T-helper 1 cell (primary cell): ENCODE measurements at regions not wholly inside any gene's neighbourhood (a gene's known extent, or its start where the extent isn't known, plus 50 kb on each side); places are given as distances from the start of the nearest gene placed in this dataset.

ENCODE experiments used
- DNase-seq, 5 donors: peaks; one replicate each; pipeline ENCODE4 v3.0.0-alpha.2; 2012 to 2020

DNA sequence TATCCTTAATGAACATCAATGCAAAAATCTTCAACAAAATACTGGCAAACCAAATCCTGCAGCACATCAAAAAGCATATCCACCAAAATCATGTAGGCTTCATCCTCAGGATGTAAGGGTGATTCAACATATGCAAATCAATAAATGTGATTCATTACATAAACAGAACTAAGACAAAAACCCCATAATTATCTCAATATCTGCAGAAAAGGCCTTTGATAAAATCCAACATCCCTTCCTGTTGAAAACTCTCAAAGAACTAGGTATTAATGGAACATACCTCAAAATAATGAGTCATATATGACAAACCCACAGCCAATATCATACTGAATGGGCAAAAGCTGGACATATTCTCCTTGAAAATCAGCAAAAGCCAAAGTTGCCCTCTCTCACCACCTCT, 54.6 kb upstream of the DEPDC1 start:
- no peak for DNase-seq

DNA sequence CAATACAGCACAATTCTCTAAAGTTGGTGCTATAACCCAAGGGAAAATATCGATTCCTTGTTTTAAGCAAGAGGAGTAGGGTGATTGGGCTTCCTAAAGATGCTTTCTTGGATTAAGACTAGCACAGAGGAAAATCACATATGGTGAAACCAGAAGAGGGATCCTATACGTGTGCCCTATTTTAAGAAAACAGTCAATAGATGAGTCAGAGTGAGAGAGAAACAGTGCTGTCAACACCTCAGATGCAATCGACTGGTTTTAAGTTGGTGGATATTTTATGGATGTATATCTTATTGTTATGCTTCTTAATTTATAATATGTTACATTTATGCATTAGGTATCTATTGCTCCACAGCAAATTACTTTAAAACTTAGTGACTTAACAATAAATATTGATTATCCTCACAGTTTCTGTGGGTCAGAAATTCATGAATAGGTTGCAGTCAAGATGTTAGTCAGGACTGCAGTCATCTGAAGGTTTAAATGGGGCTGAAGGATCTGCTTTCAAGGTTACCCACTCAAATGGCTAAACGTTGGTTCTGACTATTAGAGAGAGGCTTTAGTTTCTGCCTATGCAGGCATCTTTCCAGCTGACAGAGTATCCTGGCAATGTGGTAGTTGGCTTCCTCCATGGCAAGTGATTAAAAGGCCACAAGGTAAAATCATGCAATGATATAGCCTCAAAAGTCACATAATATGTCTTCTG, 61.6 kb upstream of the DEPDC1 start:
- DNase-seq: no peak

- DNase-seq: no peak
Measured at GRCh38 chr1:68565923-68566322, 69.0 kb upstream of the DEPDC1 start.

GRCh38 chr1:68570871-68571270, 74.0 kb upstream of the DEPDC1 start:
- no peak for DNase-seq

- DNase-seq: no peak
Measured at GRCh38 chr1:68571454-68572235, 74.8 kb upstream of the DEPDC1 start.

- DNase-seq: no peak
Measured at GRCh38 chr1:68585351-68585750, 88.5 kb upstream of the DEPDC1 start.

DNA sequence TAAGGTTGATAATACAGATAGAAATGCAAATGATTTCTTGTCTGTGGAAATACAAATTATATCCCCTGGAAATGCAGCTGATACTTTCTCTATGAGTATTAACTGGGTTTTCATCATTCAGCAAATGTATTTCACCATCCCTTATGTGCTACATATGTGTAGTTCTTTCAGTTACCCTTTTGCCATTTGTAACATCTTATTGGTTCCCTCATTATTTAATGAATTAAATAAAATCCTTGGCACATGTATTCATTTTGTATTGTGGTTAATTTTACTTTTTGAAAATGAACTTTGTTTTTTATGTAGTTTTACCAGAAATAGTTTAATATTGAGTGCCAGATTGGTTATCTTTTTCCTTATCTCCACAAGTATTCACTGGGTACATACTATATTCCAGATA, 89.9 kb upstream of the DEPDC1 start:
- no peak for DNase-seq

DNA sequence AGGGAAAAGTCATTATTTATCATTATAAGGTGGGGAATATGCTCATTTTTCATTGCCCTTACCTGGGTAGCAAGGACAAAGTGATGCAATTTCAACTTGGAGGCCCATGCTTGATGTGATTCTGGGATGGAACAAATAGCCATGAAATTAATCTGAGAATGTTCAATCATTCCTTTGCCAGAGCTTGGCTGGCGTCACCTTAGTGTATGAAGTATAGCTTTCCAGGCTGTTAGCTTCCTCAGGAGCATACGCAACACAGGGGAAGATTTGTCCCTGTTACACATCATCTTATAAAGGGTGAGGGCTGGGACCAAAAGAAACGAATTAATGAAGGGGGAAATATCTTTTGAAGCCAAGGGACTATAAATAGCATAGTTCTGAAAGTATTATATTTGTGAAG, 91.4 kb upstream of the DEPDC1 start:
- DNase-seq: no peak

- DNase-seq: no peak
Measured at GRCh38 chr1:68590473-68590872, 93.6 kb upstream of the DEPDC1 start.

- DNase-seq: no peak
Measured at GRCh38 chr1:68594851-68595250, 98.0 kb upstream of the DEPDC1 start.

DNA sequence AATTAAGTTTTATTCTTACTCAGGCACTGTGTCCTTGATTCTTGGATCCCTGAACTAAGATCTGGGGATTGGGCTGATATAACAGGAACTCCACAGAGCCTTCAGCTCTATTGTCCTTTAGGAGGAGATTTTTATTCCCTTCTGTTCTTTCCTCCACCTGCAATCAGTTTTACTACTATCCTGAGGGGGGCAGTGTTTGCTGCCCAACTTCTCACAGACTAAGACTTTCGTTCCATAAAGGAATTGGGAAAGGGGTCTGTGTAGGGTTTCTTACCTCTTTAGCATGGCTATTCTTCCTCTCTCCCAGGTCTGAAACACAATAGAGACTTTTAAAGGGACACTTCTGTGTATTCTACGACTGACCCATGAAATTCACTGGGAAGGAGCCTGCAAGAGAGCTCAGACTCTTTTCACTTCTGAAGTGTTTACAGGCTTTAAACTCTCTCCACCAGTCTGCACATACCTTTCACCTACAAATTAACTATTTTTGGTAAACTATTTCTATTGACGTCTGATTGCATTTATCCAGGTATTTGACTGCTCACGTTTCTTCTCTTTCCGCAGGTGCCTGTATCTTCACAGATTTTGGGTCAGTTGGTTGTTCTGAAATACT, 103.3 kb upstream of the DEPDC1 start:
- no peak for DNase-seq

DNA sequence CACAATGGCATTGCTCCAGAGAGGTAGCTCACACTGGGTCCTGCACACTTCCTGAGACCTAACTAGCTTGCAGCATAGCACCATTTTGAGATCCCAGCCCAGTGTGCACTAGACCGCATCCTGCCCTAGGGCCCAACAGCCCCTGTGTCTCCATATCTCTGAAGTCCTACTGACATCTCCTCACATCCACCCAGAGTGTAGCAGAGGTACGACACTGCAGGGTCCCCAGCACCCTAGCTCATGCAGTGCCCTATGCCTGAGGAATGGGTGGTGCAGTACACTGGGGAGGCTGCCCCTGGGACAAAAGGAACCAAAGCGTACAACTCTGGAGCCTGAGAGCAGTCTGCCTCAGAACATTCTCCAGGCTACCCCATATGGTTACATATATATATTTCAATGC, 111.4 kb upstream of the DEPDC1 start:
- DNase-seq: no peak

- DNase-seq: no peak
Measured at GRCh38 chr1:68615312-68615711, 118.4 kb upstream of the DEPDC1 start.

DNA sequence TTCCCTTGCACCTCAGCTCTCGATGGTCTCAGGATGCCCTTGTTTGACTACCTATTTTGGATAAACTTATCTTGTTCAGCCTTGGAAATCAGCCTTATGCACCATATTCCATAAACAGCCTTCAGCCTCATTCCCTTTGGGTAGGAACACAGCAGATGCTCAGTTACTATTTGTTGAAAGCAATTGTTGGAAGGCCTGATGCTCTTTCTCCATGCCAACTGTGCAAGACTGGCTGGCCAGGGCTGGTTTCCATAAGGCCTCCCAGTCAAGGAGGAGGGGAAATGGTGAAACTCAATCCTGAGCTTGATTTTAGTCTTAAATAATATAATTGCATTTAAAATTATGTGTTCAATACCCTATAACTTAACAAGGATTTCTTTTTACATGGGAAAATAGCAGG, 121.1 kb upstream of the DEPDC1 start:
- no peak for DNase-seq

GRCh38 chr1:68620571-68620970, 123.7 kb upstream of the DEPDC1 start:
- DNase-seq: no peak

GRCh38 chr1:68623700-68624099, 126.8 kb upstream of the DEPDC1 start:
- DNase-seq: no peak

DNA sequence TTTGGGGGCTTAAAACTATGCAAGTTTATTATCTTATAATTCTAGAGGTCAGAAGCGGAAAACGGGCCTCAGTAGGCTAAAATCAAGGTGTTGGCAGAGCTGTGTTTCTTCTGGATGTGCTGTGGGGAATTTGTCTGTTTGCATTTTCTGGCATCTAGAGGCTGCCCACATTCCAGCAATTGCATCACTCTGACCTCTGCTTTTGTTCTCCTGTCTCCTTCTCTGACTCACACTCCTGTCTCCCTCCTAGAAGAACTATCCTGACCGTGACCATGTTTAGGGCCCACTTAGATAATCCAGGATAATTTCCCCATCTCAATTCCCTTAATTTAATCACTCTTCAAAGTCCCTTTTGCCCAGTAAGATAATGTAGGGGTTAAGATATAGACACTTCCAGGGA, 127.4 kb upstream of the DEPDC1 start:
- DNase-seq: no peak

GRCh38 chr1:68625624-68626023, 128.7 kb upstream of the DEPDC1 start:
- DNase-seq: no peak

DNA sequence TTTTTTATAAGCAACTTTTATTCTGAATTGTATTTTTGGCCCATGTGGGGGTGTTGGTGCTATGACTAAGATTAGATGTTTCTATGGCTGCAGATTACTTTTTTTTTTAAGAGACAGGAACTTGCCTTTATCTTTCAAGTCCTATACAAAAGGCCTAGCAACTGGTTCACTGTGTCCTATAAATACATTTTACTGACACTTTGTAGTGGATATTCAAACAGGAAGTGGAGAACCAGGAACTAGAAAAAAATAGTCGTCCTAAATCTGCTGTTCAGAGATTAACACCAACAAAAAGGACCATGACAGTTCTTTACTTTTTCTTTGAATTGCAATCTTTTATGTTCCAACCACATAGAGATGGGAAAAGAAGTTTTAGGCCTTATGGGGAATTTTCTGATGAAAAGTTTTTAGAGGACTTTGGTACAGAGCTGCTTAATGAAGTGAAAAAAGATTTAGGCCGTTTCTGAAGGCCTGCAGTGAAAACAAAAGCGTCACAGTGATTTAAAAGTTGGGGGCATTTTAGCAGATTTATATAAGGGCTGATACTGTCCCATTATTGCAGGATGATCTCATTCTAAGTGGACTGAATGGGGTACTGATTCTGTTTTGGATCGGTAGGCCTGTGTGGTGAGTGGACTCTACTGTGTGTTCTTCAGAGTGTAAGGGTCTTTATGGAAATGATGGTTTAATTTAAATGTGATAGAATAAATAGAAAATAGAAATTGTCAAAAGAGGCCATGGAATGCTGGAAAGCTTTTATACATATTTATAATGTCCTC, 136.4 kb upstream of the DEPDC1 start:
- no peak for DNase-seq

DNA sequence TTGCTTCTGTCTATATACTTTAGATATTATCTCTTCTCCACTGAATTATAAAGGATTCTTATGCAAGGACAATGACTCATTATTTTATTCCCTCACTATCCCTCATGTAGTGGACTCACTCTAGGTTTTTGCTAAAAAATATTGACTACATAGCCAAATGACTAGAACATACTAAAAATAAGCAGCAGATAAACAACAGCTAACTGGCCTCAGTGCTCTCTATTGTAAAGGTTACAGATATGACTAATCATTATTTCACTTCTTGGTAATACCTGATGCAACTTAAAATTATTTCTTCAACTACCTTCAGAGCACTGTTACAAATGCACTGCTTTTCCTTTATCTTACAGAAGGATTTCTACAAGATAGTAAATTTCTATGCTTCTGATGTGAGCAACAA, 147.6 kb upstream of the DEPDC1 start:
- no peak for DNase-seq

- no peak for DNase-seq
Measured at GRCh38 chr1:68651115-68651514, 154.2 kb upstream of the DEPDC1 start.

DNA sequence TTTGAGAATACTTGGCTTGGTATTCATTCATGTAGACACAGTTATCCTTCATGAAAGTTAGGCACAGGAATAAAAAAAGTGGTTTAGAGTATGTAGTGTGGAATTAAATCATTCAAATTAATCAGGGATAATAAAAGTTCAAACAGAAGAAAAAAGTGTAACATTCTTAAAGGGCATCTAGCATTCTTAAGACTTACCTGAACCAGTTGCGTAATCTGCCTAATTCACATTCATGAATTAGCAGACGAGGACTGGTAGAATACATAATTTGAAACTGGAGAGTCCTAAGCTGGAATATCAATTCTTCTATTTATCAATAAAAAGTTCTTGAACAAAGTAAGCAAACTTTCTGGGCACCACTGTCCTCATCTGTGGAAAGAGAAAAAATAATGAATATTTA, 157.0 kb upstream of the DEPDC1 start:
- no peak for DNase-seq

DNA sequence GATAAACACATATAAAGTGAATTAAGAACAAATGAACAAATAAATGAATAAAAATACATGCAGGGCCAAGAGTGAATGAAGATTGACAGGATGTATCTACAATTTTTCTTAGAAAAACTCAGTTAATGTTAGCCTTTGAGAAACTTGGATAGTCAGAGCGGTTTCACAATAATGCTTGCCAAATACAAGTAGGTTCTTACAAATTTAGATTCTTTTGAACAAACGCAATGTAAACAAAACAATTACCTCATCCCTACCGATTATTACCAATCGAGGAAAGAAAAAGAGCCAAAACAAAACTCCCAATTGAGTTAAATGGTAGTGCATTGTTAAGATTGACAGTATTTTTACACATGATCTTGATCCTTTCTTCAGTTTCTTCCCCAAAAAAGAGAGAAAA, 176.9 kb upstream of the DEPDC1 start:
- DNase-seq: no peak
